ENCODE measurements at regions not wholly inside any gene's neighbourhood (a gene's known extent, or its start where the extent isn't known, plus 50 kb on each side); places are given as distances from the start of the nearest gene placed in this dataset.

DNA sequence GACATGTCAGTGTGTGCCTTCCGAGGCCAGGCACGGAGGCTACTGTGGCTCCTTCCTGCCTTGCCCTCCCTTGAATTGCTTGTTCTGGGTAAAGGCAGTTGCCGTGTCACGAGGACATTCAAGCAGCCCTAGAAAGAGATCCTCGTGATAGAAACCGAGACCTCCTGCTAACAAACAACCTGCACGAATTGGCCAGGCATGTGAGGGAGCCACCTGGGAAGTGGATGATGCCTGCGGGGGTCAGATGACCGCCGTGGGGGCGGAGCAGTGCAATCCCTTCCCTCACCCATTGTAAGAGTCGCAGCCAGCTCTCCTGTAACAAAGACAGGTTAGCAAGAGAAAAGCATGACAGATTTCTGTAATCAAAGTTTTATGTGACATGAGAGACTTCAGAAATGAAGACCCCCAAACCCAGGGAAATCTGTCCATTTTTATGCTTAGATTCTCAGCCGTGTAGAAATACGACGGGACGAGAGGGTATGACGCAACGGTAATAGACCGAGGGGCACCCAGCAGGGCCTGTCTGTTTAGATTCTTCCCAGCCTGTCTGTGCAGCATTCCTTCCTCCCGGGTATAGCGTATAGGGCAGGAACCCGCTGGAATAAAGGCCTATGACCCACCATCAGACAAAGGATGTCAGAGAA lies 241.7 kb downstream of the GATA3 start (continued):
- TF ChIP-seq, protein P1, sequence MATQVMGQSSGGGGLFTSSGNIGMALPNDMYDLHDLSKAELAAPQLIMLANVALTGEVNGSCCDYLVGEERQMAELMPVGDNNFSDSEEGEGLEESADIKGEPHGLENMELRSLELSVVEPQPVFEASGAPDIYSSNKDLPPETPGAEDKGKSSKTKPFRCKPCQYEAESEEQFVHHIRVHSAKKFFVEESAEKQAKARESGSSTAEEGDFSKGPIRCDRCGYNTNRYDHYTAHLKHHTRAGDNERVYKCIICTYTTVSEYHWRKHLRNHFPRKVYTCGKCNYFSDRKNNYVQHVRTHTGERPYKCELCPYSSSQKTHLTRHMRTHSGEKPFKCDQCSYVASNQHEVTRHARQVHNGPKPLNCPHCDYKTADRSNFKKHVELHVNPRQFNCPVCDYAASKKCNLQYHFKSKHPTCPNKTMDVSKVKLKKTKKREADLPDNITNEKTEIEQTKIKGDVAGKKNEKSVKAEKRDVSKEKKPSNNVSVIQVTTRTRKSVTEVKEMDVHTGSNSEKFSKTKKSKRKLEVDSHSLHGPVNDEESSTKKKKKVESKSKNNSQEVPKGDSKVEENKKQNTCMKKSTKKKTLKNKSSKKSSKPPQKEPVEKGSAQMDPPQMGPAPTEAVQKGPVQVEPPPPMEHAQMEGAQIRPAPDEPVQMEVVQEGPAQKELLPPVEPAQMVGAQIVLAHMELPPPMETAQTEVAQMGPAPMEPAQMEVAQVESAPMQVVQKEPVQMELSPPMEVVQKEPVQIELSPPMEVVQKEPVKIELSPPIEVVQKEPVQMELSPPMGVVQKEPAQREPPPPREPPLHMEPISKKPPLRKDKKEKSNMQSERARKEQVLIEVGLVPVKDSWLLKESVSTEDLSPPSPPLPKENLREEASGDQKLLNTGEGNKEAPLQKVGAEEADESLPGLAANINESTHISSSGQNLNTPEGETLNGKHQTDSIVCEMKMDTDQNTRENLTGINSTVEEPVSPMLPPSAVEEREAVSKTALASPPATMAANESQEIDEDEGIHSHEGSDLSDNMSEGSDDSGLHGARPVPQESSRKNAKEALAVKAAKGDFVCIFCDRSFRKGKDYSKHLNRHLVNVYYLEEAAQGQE (IDR thresholded peaks at IDR 0.05; ENCODE audit: low read depth): no peak

DNA sequence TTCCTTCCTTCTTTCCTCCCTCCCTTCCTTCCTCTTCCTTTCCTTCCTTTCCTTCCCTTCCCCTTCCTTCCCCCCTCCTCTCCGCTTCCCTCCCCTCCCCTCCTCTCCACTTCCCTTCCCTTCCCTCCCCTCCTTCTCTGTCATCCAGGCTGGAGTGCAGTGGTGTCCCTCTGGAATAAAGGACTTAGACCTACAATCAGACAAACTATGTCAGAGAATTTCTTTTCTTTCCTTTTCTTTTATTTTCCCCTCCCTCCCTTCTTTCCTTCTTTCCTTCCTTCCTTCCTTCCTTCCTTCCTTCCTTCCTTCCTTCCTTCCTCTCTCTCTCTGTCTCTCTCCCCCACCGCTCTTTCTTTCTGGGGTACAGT lies 242.2 kb downstream of the GATA3 start:
- Histone ChIP-seq H3K9ac (ENCODE audit: low read length) (no peak overlapping the region), H3K27me3 (ENCODE audit: insufficient read depth, low read length) (peaks cover 43% of the 10 kb centered on the region; the same call in 1 of the 2 replicates), H3K4me1 (ENCODE audit: control insufficient read depth in 1 of 2, insufficient read depth in 2 of 2, low read length in 2 of 2) (no peaks in the 10 kb centered on the region), H3K79me2 (ENCODE audit: insufficient read depth, low read length) (no peaks in the 10 kb centered on the region), H4K20me1 (ENCODE audit: insufficient read depth) (no peaks in the 10 kb centered on the region), H3K9me2 (ENCODE audit: insufficient read depth) (no peaks in the 10 kb centered on the region), H3K4me2 (ENCODE audit: low read length) (no peak overlapping the region), H3K9me3 (ENCODE audit: control insufficient read depth in 1 of 2, insufficient read depth in 1 of 2, low read depth in 1 of 2, low read length in 2 of 2) (no peaks in the 10 kb centered on the region), H3K27ac (ENCODE audit: low read depth, low read length) (no peak overlapping the region), H3K36me3 (ENCODE audit: control insufficient read depth in 1 of 2, insufficient read depth in 2 of 2, low read length in 2 of 2) (no peaks in the 10 kb centered on the region), H2AFZ (ENCODE audit: low read depth, low read length, poor library complexity, severe bottlenecking) (no peak overlapping the region), H3K4me3 (replicated peaks in 1 of 2; ENCODE audit: low read depth in 1 of 2, low read length in 2 of 2) (no peak overlapping the region)
- POLR2A ChIA-PET: no interaction called here
- CTCF ChIA-PET: no interaction called here
- BruUV-seq (replicated peaks): no TSS peak
- TF ChIP-seq CEBPB (IDR thresholded peaks at IDR 0.05; ENCODE audit: low read depth): no peak
- ATAC-seq (no peak), DNase-seq (ENCODE audit: low read depth, low spot score) (no peak)
- RAD21 ChIA-PET (ENCODE audit: low non-redundant PET in 1 of 2, low total read pairs in 2 of 2, uncharacterized antibody in 2 of 2, unreplicated experiment in 2 of 2): no interaction called here
- intact Hi-C loops (cut with micrococcal nuclease): no loop called here

DNA sequence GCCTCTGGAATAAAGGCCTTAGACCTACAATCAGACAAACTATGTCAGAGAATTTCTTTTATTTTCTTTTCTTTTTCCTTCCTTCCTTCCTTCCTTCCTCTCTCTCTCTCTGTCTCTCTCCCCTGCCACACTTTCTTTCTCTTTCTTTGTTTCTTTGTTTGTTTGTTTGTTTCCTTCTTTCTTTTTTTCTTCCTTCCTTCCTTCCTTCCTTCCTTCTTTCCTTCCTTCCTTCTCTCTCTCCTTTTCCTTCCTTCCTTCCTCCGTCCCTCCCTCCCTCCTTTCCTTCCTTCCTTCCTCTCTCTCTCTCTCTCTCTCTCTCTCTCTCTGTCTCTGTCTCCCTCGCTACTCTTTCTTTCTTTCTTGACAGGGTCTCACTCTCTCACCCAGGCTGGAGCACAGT lies 242.6 kb downstream of the GATA3 start:
- no peak overlapping the region for H3K9ac ChIP-seq (ENCODE audit: low read length)
- no peak overlapping the region for H3K27ac ChIP-seq (ENCODE audit: low read depth, low read length)
- H3K9me2 ChIP-seq (ENCODE audit: insufficient read depth): no peaks in the 10 kb centered on the region
- H3K9me3 ChIP-seq (ENCODE audit: control insufficient read depth in 1 of 2, insufficient read depth in 1 of 2, low read depth in 1 of 2, low read length in 2 of 2): no peaks in the 10 kb centered on the region
- no peaks in the 10 kb centered on the region for H3K79me2 ChIP-seq (ENCODE audit: insufficient read depth, low read length)
- H2AFZ ChIP-seq (ENCODE audit: low read depth, low read length, poor library complexity, severe bottlenecking): no peak overlapping the region
- no peak for DNase-seq (ENCODE audit: low read depth, low spot score)
- no peak overlapping the region for H3K4me2 ChIP-seq (ENCODE audit: low read length)
- no peak for ATAC-seq
- intact Hi-C loops (cut with micrococcal nuclease): no loop called here
- RAD21 ChIA-PET (ENCODE audit: low non-redundant PET in 1 of 2, low total read pairs in 2 of 2, uncharacterized antibody in 2 of 2, unreplicated experiment in 2 of 2): no interaction called here
- H3K4me3 ChIP-seq (replicated peaks in 1 of 2; ENCODE audit: low read depth in 1 of 2, low read length in 2 of 2): no peak overlapping the region
- no peaks in the 10 kb centered on the region for H3K4me1 ChIP-seq (ENCODE audit: control insufficient read depth in 1 of 2, insufficient read depth in 2 of 2, low read length in 2 of 2)
- CTCF ChIA-PET: no interaction called here
- peaks cover 39% of the 10 kb centered on the region; the same call in 1 of the 2 replicates for H3K27me3 ChIP-seq (ENCODE audit: insufficient read depth, low read length)
- H3K36me3 ChIP-seq (ENCODE audit: control insufficient read depth in 1 of 2, insufficient read depth in 2 of 2, low read length in 2 of 2): no peaks in the 10 kb centered on the region
- BruUV-seq (replicated peaks): no TSS peak
- POLR2A ChIA-PET: no interaction called here
- no peaks in the 10 kb centered on the region for H4K20me1 ChIP-seq (ENCODE audit: insufficient read depth)
- TF ChIP-seq POLR2A (IDR thresholded peaks at IDR 0.05; ENCODE audit: borderline replicate concordance, extremely low read depth, insufficient read depth, insufficient read length): no peak
- no peak for TF ChIP-seq SIN3A (IDR thresholded peaks at IDR 0.05; ENCODE audit: low read depth)
- TF ChIP-seq ZFX (IDR thresholded peaks at IDR 0.05): no peak
- TF ChIP-seq, protein P2, sequence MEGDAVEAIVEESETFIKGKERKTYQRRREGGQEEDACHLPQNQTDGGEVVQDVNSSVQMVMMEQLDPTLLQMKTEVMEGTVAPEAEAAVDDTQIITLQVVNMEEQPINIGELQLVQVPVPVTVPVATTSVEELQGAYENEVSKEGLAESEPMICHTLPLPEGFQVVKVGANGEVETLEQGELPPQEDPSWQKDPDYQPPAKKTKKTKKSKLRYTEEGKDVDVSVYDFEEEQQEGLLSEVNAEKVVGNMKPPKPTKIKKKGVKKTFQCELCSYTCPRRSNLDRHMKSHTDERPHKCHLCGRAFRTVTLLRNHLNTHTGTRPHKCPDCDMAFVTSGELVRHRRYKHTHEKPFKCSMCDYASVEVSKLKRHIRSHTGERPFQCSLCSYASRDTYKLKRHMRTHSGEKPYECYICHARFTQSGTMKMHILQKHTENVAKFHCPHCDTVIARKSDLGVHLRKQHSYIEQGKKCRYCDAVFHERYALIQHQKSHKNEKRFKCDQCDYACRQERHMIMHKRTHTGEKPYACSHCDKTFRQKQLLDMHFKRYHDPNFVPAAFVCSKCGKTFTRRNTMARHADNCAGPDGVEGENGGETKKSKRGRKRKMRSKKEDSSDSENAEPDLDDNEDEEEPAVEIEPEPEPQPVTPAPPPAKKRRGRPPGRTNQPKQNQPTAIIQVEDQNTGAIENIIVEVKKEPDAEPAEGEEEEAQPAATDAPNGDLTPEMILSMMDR (IDR thresholded peaks at IDR 0.05 in 2 of 3, conservative IDR thresholded peaks at IDR 0.05 in 1 of 3; ENCODE audit: borderline replicate concordance in 1 of 3, insufficient read depth in 1 of 3, low read depth in 2 of 3, low read length in 2 of 3): no peak
- TF ChIP-seq, protein P3, sequence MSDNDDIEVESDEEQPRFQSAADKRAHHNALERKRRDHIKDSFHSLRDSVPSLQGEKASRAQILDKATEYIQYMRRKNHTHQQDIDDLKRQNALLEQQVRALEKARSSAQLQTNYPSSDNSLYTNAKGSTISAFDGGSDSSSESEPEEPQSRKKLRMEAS (IDR thresholded peaks at IDR 0.05): no peak
- no peak for TF ChIP-seq CEBPB (IDR thresholded peaks at IDR 0.05; ENCODE audit: low read depth)
- TF ChIP-seq, protein P4, sequence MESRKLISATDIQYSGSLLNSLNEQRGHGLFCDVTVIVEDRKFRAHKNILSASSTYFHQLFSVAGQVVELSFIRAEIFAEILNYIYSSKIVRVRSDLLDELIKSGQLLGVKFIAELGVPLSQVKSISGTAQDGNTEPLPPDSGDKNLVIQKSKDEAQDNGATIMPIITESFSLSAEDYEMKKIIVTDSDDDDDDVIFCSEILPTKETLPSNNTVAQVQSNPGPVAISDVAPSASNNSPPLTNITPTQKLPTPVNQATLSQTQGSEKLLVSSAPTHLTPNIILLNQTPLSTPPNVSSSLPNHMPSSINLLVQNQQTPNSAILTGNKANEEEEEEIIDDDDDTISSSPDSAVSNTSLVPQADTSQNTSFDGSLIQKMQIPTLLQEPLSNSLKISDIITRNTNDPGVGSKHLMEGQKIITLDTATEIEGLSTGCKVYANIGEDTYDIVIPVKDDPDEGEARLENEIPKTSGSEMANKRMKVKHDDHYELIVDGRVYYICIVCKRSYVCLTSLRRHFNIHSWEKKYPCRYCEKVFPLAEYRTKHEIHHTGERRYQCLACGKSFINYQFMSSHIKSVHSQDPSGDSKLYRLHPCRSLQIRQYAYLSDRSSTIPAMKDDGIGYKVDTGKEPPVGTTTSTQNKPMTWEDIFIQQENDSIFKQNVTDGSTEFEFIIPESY (IDR thresholded peaks at IDR 0.05; ENCODE audit: extremely low read depth, insufficient replicate concordance, low read length): no peak
- no peak for TF ChIP-seq EGR1 (IDR thresholded peaks at IDR 0.05; ENCODE audit: low read depth)
- no peak for TF ChIP-seq FOSL1 (IDR thresholded peaks at IDR 0.05; ENCODE audit: low read depth)

Measured in HCT116 (cell line).